ENCODE measurements at regions not wholly inside any gene's neighbourhood (a gene's known extent, or its start where the extent isn't known, plus 50 kb on each side); places are given as distances from the start of the nearest gene placed in this dataset.

GRCh38 chr13:100803091-100803490, 128.5 kb upstream of the TMTC4 start (continued):
- no peak for TF ChIP-seq RNF2 (IDR thresholded peaks at IDR 0.05; ENCODE audit: borderline replicate concordance, low read depth, low read length, missing control alignments, poor library complexity, severe bottlenecking)
- no peak for TF ChIP-seq FOSL1 (IDR thresholded peaks at IDR 0.05; ENCODE audit: insufficient read depth, low read depth, low read length)
- TF ChIP-seq RAD21 (IDR thresholded peaks at IDR 0.05 in 1 of 2, conservative IDR thresholded peaks at IDR 0.05 in 1 of 2; ENCODE audit: low read depth in 2 of 2, low read length in 2 of 2) = no peak
- no peak for TF ChIP-seq TAF1 (IDR thresholded peaks at IDR 0.05; ENCODE audit: low read depth, low read length)
- TF ChIP-seq EP300 (IDR thresholded peaks at IDR 0.05; ENCODE audit: borderline replicate concordance in 1 of 2, low read depth in 2 of 2, low read length in 2 of 2) = no peak
- no peak for TF ChIP-seq RBBP5 (IDR thresholded peaks at IDR 0.05; ENCODE audit: borderline replicate concordance, low read depth, low read length)
- no peak for TF ChIP-seq KDM1A (IDR thresholded peaks at IDR 0.05; ENCODE audit: borderline replicate concordance, low read length)
- TF ChIP-seq ZNF274 (IDR thresholded peaks at IDR 0.05; ENCODE audit: borderline replicate concordance, extremely low read depth, low read length) = no peak
